HEK293 (cell line): ENCODE measurements at regions not wholly inside any gene's neighbourhood (a gene's known extent, or its start where the extent isn't known, plus 50 kb on each side); places are given as distances from the start of the nearest gene placed in this dataset.

Experiments
- CTCF ChIA-PET: fragments of 350-600 bp; formaldehyde crosslinking; extraction: SDS; loops from one replicate; lab custom pipeline; 2021; ENCODE audit warnings: antibody characterized with exemption; lab: Yijun Ruan, JAX
- POLR2A ChIA-PET: fragments of 300-600 bp; formaldehyde crosslinking; extraction: SDS; loops from one replicate; lab custom pipeline; 2020; ENCODE audit warnings: antibody characterized with exemption, inconsistent platforms; lab: Yijun Ruan, JAX
- H3K27ac ChIP-seq: fragments of 200-500 bp; sonication (Bioruptor generic); 2 replicates; pipeline ENCODE4 v1.5.1; 2014; ENCODE audit warnings: low read depth, low read length, control low read depth, inconsistent platforms; ENCODE audit errors: extremely low read depth
- H3K36me3 ChIP-seq, 2 experiments: fragments of 200-500 bp in 1 of 2; sonication (Bioruptor generic) in 1 of 2; 1 replicate in 1 of 2; 2 replicates in 1 of 2; pipeline ENCODE4 v1.5.1; 2014 to 2017; ENCODE audit warnings: inconsistent platforms in 2 of 2, low read length in 2 of 2; ENCODE audit not compliant: control insufficient read depth in 2 of 2, insufficient read depth in 1 of 2
- H3K4me1 ChIP-seq: fragments of 200-500 bp; sonication (Bioruptor generic); 2 replicates; pipeline ENCODE4 v1.5.1; 2014; ENCODE audit warnings: mild to moderate bottlenecking, low read length, inconsistent platforms; ENCODE audit not compliant: control insufficient read depth, insufficient read depth
- H3K4me3 ChIP-seq: 2 replicates; pipeline ENCODE4 v1.5.1; 2011; ENCODE audit warnings: low read depth, mild to moderate bottlenecking, control low read depth, low read length, moderate library complexity
- H3K9me3 ChIP-seq: fragments of 200-500 bp; sonication (Bioruptor generic); 2 replicates; pipeline ENCODE4 v1.5.1; 2014; ENCODE audit warnings: low read depth, low read length, inconsistent platforms; ENCODE audit not compliant: control insufficient read depth, insufficient read depth
- GLI2 ChIP-seq: fragments of 450-650 bp; formaldehyde crosslinking; IDR thresholded peaks from 2 replicates; pipeline ENCODE4; 2017; ENCODE audit warnings: missing biosample characterization, missing genetic modification characterization, low read depth, borderline replicate concordance
- GLIS1 ChIP-seq: fragments of 450-650 bp; formaldehyde crosslinking; IDR thresholded peaks from 2 replicates; pipeline ENCODE4 v1.5.1; 2016; ENCODE audit warnings: missing biosample characterization, missing genetic modification characterization
- HOXD13 ChIP-seq: sonication (generic); formaldehyde crosslinking; IDR thresholded peaks from 2 replicates; pipeline ENCODE4 v1.8.0; 2022; ENCODE audit warnings: missing genetic modification reagents, borderline replicate concordance
- KLF1 ChIP-seq: fragments of 450-650 bp; formaldehyde crosslinking; IDR thresholded peaks from 2 replicates; pipeline ENCODE4 v1.5.1; 2016; ENCODE audit warnings: missing biosample characterization, missing genetic modification characterization
- KLF8 ChIP-seq: fragments of 450-650 bp; formaldehyde crosslinking; IDR thresholded peaks from 2 replicates; pipeline ENCODE4 v1.5.1; 2016; ENCODE audit warnings: missing biosample characterization, missing genetic modification characterization
- SETDB1 ChIP-seq: IDR thresholded peaks from one replicate; pipeline ENCODE4 v1.6.1; 2017; ENCODE audit warnings: mild to moderate bottlenecking, low read length, moderate library complexity, mixed read lengths; ENCODE audit not compliant: insufficient read length
- ZBTB8A ChIP-seq: fragments of 450-650 bp; formaldehyde crosslinking; IDR thresholded peaks from 2 replicates; pipeline ENCODE4 v1.5.1; 2016; ENCODE audit warnings: missing biosample characterization, missing genetic modification characterization
- ZNF146 ChIP-seq: fragments of 450-650 bp; formaldehyde crosslinking; IDR thresholded peaks from 2 replicates; pipeline ENCODE4 v1.5.1; 2016; ENCODE audit warnings: missing biosample characterization, missing genetic modification characterization
- ZNF214 ChIP-seq: fragments of 450-650 bp; formaldehyde crosslinking; IDR thresholded peaks from 2 replicates; pipeline ENCODE4 v1.5.1; 2017; ENCODE audit warnings: missing biosample characterization, mild to moderate bottlenecking, missing genetic modification characterization, borderline replicate concordance
- ZNF223 ChIP-seq: fragments of 450-650 bp; formaldehyde crosslinking; IDR thresholded peaks from 2 replicates; pipeline ENCODE4 v1.5.1; 2016; ENCODE audit warnings: missing biosample characterization, missing genetic modification characterization
- ZNF521 ChIP-seq: fragments of 450-650 bp; formaldehyde crosslinking; IDR thresholded peaks from 2 replicates; pipeline ENCODE4 v1.5.1; 2017; ENCODE audit warnings: missing biosample characterization, mild to moderate bottlenecking, missing genetic modification characterization
- ZNF596 ChIP-seq: fragments of 450-650 bp; IDR thresholded peaks from 2 replicates; pipeline ENCODE4 v1.5.0; 2018; ENCODE audit warnings: missing biosample characterization, mild to moderate bottlenecking, missing genetic modification characterization, moderate library complexity
- ZNF707 ChIP-seq: fragments of 450-650 bp; formaldehyde crosslinking; IDR thresholded peaks from 2 replicates; pipeline ENCODE4 v1.5.1; 2016; ENCODE audit warnings: missing biosample characterization, missing genetic modification characterization
- ZNF785 ChIP-seq: fragments of 450-650 bp; formaldehyde crosslinking; IDR thresholded peaks from 2 replicates; pipeline ENCODE4 v1.5.1; 2016; ENCODE audit warnings: missing biosample characterization, missing genetic modification characterization
- ZSCAN30 ChIP-seq: fragments of 450-650 bp; IDR thresholded peaks from 2 replicates; pipeline ENCODE4 v1.5.1; 2018; ENCODE audit warnings: missing biosample characterization, mild to moderate bottlenecking, missing genetic modification characterization, moderate library complexity
- TF ChIP-seq, protein P1 (sequence below): fragments of 450-650 bp; formaldehyde crosslinking; IDR thresholded peaks from 2 replicates; pipeline ENCODE4 v1.5.1; 2016; ENCODE audit warnings: missing biosample characterization, missing genetic modification characterization
- TF ChIP-seq, protein P2 (sequence below): fragments of 450-650 bp; formaldehyde crosslinking; IDR thresholded peaks from 2 replicates; pipeline ENCODE4 v1.5.1; 2016; ENCODE audit warnings: missing biosample characterization, missing genetic modification characterization
- TF ChIP-seq, protein P3 (sequence below): fragments of 450-650 bp; IDR thresholded peaks from 2 replicates; pipeline ENCODE4 v1.5.1; 2018; ENCODE audit warnings: missing biosample characterization, mild to moderate bottlenecking, missing genetic modification characterization
- TF ChIP-seq, protein P4 (sequence below): fragments of 450-650 bp; formaldehyde crosslinking; IDR thresholded peaks from 2 replicates; pipeline ENCODE4 v1.5.1; 2016; ENCODE audit warnings: missing biosample characterization, missing genetic modification characterization
- TF ChIP-seq, protein P5 (sequence below): fragments of 450-650 bp; formaldehyde crosslinking; IDR thresholded peaks from 2 replicates; pipeline ENCODE4 v1.5.1; 2016; ENCODE audit warnings: missing biosample characterization, missing genetic modification characterization, borderline replicate concordance

DNA sequence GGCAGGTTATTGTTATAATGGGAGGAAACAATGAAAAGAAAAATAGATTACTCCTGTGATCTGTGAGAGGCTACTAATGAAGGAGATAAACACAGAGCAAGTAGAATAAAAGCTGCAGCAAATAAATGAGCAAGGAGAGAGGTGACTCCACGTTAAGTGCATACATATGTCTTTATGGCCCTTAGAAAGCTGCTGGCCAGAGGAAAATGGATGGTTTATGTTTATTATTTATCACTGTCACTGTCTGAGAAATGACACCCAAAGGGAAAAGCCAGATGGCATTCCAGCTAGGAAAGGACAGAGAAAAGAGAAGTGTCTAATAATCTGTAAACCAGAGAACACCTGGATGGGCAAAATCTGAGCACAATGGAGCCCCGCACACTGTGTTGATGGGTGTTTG is 122.9 kb upstream of the DDX18 start:
- Histone ChIP-seq H3K36me3 (no peaks in the 10 kb centered on the region), H3K4me1 (no peaks in the 10 kb centered on the region), H3K4me3 (no peak overlapping the region), H3K27ac (no peak overlapping the region), H3K9me3 (no peaks in the 10 kb centered on the region)
- TF ChIP-seq KLF8 (tag by site-specific recombination) (no peak), SETDB1 (no peak), HOXD13 (CRISPR knock-in tag) (no peak), ZNF146 (no peak), ZBTB8A (tag by site-specific recombination) (no peak), ZNF214 (no peak), ZNF596 (tag by site-specific recombination) (no peak), GLI2 (no peak), ZNF707 (tag by site-specific recombination) (no peak), ZSCAN30 (tag by site-specific recombination) (no peak), ZNF521 (tag by site-specific recombination) (no peak), ZNF785 (tag by site-specific recombination) (no peak), KLF1 (tag by site-specific recombination) (no peak), ZNF223 (tag by site-specific recombination) (no peak), GLIS1 (no peak)
- TF ChIP-seq, protein P1, sequence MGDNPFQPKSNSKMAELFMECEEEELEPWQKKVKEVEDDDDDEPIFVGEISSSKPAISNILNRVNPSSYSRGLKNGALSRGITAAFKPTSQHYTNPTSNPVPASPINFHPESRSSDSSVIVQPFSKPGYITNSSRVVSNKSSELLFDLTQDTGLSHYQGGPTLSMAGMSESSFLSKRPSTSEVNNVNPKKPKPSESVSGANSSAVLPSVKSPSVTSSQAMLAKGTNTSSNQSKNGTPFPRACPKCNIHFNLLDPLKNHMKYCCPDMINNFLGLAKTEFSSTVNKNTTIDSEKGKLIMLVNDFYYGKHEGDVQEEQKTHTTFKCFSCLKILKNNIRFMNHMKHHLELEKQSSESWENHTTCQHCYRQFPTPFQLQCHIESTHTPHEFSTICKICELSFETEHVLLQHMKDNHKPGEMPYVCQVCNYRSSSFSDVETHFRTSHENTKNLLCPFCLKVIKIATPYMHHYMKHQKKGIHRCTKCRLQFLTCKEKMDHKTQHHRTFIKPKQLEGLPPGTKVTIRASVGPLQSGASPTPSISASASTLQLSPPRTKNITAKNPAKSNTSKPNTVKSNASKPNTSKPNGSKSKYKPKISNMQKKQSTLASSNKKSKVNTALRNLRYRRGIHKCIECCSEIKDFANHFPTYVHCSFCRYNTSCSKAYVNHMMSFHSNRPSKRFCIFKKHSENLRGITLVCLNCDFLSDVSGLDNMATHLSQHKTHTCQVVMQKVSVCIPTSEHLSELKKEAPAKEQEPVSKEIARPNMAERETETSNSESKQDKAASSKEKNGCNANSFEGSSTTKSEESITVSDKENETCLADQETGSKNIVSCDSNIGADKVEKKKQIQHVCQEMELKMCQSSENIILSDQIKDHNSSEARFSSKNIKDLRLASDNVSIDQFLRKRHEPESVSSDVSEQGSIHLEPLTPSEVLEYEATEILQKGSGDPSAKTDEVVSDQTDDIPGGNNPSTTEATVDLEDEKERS (tag by site-specific recombination): no peak
- TF ChIP-seq, protein P2, sequence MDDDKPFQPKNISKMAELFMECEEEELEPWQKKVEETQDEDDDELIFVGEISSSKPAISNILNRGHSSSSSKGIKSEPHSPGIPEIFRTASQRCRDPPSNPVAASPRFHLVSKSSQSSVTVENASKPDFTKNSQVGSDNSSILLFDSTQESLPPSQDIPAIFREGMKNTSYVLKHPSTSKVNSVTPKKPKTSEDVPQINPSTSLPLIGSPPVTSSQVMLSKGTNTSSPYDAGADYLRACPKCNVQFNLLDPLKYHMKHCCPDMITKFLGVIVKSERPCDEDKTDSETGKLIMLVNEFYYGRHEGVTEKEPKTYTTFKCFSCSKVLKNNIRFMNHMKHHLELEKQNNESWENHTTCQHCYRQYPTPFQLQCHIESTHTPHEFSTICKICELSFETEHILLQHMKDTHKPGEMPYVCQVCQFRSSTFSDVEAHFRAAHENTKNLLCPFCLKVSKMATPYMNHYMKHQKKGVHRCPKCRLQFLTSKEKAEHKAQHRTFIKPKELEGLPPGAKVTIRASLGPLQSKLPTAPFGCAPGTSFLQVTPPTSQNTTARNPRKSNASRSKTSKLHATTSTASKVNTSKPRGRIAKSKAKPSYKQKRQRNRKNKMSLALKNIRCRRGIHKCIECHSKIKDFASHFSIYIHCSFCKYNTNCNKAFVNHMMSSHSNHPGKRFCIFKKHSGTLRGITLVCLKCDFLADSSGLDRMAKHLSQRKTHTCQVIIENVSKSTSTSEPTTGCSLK (tag by site-specific recombination): no peak
- TF ChIP-seq, protein P3, sequence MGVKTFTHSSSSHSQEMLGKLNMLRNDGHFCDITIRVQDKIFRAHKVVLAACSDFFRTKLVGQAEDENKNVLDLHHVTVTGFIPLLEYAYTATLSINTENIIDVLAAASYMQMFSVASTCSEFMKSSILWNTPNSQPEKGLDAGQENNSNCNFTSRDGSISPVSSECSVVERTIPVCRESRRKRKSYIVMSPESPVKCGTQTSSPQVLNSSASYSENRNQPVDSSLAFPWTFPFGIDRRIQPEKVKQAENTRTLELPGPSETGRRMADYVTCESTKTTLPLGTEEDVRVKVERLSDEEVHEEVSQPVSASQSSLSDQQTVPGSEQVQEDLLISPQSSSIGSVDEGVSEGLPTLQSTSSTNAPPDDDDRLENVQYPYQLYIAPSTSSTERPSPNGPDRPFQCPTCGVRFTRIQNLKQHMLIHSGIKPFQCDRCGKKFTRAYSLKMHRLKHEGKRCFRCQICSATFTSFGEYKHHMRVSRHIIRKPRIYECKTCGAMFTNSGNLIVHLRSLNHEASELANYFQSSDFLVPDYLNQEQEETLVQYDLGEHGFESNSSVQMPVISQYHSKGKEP (tag by site-specific recombination): no peak
- TF ChIP-seq, protein P4, sequence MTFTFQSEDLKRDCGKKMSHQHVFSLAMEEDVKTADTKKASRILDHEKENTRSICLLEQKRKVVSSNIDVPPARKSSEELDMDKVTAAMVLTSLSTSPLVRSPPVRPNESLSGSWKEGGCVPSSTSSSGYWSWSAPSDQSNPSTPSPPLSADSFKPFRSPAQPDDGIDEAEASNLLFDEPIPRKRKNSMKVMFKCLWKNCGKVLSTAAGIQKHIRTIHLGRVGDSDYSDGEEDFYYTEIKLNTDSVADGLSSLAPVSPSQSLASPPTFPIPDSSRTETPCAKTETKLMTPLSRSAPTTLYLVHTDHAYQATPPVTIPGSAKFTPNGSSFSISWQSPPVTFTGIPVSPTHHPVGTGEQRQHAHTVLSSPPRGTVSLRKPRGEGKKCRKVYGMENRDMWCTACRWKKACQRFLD (tag by site-specific recombination): no peak
- TF ChIP-seq, protein P5, sequence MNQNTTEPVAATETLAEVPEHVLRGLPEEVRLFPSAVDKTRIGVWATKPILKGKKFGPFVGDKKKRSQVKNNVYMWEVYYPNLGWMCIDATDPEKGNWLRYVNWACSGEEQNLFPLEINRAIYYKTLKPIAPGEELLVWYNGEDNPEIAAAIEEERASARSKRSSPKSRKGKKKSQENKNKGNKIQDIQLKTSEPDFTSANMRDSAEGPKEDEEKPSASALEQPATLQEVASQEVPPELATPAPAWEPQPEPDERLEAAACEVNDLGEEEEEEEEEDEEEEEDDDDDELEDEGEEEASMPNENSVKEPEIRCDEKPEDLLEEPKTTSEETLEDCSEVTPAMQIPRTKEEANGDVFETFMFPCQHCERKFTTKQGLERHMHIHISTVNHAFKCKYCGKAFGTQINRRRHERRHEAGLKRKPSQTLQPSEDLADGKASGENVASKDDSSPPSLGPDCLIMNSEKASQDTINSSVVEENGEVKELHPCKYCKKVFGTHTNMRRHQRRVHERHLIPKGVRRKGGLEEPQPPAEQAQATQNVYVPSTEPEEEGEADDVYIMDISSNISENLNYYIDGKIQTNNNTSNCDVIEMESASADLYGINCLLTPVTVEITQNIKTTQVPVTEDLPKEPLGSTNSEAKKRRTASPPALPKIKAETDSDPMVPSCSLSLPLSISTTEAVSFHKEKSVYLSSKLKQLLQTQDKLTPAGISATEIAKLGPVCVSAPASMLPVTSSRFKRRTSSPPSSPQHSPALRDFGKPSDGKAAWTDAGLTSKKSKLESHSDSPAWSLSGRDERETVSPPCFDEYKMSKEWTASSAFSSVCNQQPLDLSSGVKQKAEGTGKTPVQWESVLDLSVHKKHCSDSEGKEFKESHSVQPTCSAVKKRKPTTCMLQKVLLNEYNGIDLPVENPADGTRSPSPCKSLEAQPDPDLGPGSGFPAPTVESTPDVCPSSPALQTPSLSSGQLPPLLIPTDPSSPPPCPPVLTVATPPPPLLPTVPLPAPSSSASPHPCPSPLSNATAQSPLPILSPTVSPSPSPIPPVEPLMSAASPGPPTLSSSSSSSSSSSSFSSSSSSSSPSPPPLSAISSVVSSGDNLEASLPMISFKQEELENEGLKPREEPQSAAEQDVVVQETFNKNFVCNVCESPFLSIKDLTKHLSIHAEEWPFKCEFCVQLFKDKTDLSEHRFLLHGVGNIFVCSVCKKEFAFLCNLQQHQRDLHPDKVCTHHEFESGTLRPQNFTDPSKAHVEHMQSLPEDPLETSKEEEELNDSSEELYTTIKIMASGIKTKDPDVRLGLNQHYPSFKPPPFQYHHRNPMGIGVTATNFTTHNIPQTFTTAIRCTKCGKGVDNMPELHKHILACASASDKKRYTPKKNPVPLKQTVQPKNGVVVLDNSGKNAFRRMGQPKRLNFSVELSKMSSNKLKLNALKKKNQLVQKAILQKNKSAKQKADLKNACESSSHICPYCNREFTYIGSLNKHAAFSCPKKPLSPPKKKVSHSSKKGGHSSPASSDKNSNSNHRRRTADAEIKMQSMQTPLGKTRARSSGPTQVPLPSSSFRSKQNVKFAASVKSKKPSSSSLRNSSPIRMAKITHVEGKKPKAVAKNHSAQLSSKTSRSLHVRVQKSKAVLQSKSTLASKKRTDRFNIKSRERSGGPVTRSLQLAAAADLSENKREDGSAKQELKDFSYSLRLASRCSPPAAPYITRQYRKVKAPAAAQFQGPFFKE (tag by site-specific recombination): no peak
- POLR2A ChIA-PET: no interaction called here
- CTCF ChIA-PET: no interaction called here
